ENCODE measurements at regions not wholly inside any gene's neighbourhood (a gene's known extent, or its start where the extent isn't known, plus 50 kb on each side); places are given as distances from the start of the nearest gene placed in this dataset.

DNA sequence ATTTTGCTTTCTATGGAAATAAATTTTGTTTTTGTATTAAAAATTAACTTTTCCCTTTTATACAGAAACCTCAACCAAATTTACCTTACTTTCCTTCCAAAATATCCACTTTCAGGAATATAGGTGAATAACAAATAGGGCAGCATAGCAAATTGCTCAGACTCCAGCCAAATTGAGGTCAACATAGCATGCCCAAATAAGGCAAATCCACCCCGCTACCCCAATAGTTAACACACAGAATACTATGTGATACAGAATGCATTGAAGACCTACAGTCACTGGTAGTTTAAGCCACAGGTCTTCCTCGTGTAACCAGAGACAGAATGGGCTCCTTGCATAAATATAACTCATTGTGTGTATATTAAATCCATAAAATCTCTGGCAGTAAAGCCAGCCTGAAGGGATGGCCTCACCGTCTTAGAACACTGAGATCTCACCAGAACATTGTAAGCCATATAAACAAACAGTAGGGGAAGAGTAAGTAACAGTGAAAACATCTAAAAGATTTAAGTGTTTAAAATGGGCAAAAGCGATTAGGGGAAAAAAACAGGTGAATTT lies 72.2 kb downstream of the PMAIP1 start:
- TF ChIP-seq, protein P1, sequence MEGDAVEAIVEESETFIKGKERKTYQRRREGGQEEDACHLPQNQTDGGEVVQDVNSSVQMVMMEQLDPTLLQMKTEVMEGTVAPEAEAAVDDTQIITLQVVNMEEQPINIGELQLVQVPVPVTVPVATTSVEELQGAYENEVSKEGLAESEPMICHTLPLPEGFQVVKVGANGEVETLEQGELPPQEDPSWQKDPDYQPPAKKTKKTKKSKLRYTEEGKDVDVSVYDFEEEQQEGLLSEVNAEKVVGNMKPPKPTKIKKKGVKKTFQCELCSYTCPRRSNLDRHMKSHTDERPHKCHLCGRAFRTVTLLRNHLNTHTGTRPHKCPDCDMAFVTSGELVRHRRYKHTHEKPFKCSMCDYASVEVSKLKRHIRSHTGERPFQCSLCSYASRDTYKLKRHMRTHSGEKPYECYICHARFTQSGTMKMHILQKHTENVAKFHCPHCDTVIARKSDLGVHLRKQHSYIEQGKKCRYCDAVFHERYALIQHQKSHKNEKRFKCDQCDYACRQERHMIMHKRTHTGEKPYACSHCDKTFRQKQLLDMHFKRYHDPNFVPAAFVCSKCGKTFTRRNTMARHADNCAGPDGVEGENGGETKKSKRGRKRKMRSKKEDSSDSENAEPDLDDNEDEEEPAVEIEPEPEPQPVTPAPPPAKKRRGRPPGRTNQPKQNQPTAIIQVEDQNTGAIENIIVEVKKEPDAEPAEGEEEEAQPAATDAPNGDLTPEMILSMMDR (conservative IDR thresholded peaks at IDR 0.05 in 1 of 2, IDR thresholded peaks at IDR 0.05 in 1 of 2; ENCODE audit: extremely low read depth in 1 of 2, insufficient read depth in 1 of 2, low read depth in 1 of 2, low read length in 2 of 2), result no peak
- no peak for TF ChIP-seq EZH2 (IDR thresholded peaks at IDR 0.05; ENCODE audit: borderline replicate concordance, low read length)

All from mammary epithelial cell (primary cell).